ENCODE measurements at regions not wholly inside any gene's neighbourhood (a gene's known extent, or its start where the extent isn't known, plus 50 kb on each side); places are given as distances from the start of the nearest gene placed in this dataset.
A peak's percentile ranks its signal among the peaks of the same experiment; 100 is the strongest.

GRCh38 chr6:88492824-88493223, 326.7 kb upstream of the CNR1 start:
- Histone ChIP-seq H2BK15ac (ENCODE audit: low read depth, low read length) (no peak overlapping the region), H3K18ac (ENCODE audit: insufficient read length, low read depth, low read length) (no peak overlapping the region), H3K79me2 (ENCODE audit: insufficient read depth, low read length) (no peaks in the 10 kb centered on the region), H4K8ac (replicated peaks; ENCODE audit: insufficient read length, low read depth, low read length) (no peak overlapping the region), H3K9me3 (ENCODE audit: control insufficient read depth, low read depth, low read length) (no peaks in the 10 kb centered on the region), H2AFZ (ENCODE audit: low read length) (no peak overlapping the region), H2BK5ac (ENCODE audit: insufficient read length, low read length) (no peak overlapping the region), H2BK12ac (ENCODE audit: insufficient read length, low read depth, low read length) (no peak overlapping the region), H3K9ac (ENCODE audit: extremely low read depth, insufficient read length, low read length) (no peak overlapping the region), H3K56ac (ENCODE audit: insufficient read length, low read depth, low read length) (no peak overlapping the region), H3K4ac (ENCODE audit: low read depth, low read length) (no peak overlapping the region), H3K27me3 (ENCODE audit: insufficient read depth, low read length) (no peaks in the 10 kb centered on the region), H3K23ac (ENCODE audit: insufficient read length, low read depth, low read length) (no peak overlapping the region), H4K5ac (ENCODE audit: insufficient read length, low read depth, low read length) (no peak overlapping the region), H3T11ph (ENCODE audit: low read length) (no peak overlapping the region), H3K23me2 (ENCODE audit: insufficient read length, low read depth, low read length, poor library complexity, severe bottlenecking) (no peaks in the 10 kb centered on the region), H2BK20ac (ENCODE audit: low read depth, low read length, poor library complexity, severe bottlenecking) (no peak overlapping the region), H3K27ac (ENCODE audit: insufficient read length, low read depth, low read length) (no peak overlapping the region), H3K79me1 (ENCODE audit: insufficient read depth, low read depth, low read length, poor library complexity, severe bottlenecking) (no peaks in the 10 kb centered on the region), H2AK5ac (ENCODE audit: insufficient read length, low read length) (no peak overlapping the region), H4K91ac (ENCODE audit: insufficient read length, low read depth, low read length) (no peak overlapping the region), H3K4me2 (ENCODE audit: insufficient read depth, insufficient read length, low read length) (no peak overlapping the region), H3K4me1 (ENCODE audit: insufficient read depth, low read length) (no peaks in the 10 kb centered on the region), H2BK120ac (ENCODE audit: low read depth, low read length, poor library complexity, severe bottlenecking) (no peak overlapping the region), H3K14ac (ENCODE audit: insufficient read depth, low read length) (no peak overlapping the region), H4K20me1 (ENCODE audit: control insufficient read depth, insufficient read depth, insufficient read length) (no peaks in the 10 kb centered on the region)
- H3K27me3 Mint-ChIP-seq (ENCODE audit: low read depth), result no peaks in the 10 kb centered on the region
- no peak for DNase-seq
- H3K9me3 Mint-ChIP-seq, result peaks cover 4 to 17% of the 10 kb centered on the region in 2 experiments; a peak in 4 of 5 replicates
- TF ChIP-seq, protein P1, sequence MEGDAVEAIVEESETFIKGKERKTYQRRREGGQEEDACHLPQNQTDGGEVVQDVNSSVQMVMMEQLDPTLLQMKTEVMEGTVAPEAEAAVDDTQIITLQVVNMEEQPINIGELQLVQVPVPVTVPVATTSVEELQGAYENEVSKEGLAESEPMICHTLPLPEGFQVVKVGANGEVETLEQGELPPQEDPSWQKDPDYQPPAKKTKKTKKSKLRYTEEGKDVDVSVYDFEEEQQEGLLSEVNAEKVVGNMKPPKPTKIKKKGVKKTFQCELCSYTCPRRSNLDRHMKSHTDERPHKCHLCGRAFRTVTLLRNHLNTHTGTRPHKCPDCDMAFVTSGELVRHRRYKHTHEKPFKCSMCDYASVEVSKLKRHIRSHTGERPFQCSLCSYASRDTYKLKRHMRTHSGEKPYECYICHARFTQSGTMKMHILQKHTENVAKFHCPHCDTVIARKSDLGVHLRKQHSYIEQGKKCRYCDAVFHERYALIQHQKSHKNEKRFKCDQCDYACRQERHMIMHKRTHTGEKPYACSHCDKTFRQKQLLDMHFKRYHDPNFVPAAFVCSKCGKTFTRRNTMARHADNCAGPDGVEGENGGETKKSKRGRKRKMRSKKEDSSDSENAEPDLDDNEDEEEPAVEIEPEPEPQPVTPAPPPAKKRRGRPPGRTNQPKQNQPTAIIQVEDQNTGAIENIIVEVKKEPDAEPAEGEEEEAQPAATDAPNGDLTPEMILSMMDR (conservative IDR thresholded peaks at IDR 0.05), result peak; percentile 69
- no CpG with 5 or more reads among the region's 2 CpGs for WGBS (ENCODE audit: extremely low coverage, insufficient read length, low lambda C conversion rate)
- peaks cover 0 to 5% (median 3%) of the 10 kb centered on the region in 3 experiments; a peak in 2 of 7 replicates for H3K36me3 Mint-ChIP-seq (ENCODE audit: insufficient read depth in 1 of 3, low read depth in 3 of 3)
- peaks cover 14 to 16% of the 10 kb centered on the region in 2 experiments for H3K4me1 Mint-ChIP-seq
- H3K27ac Mint-ChIP-seq, result no peak overlapping the region
- no peak overlapping the region for H3K4me3 Mint-ChIP-seq

All from H9 (cell line).